Neural progenitor cell (in vitro differentiated cells): ENCODE measurements at regions not wholly inside any gene's neighbourhood (a gene's known extent, or its start where the extent isn't known, plus 50 kb on each side); places are given as distances from the start of the nearest gene placed in this dataset.

Source experiments
- EZH2 ChIP-seq: fragments of 200-600 bp; sonication (generic); IDR thresholded peaks from 2 replicates; pipeline ENCODE4 v1.6.1; 2017; ENCODE audit warnings: antibody characterized with exemption, mild to moderate bottlenecking, moderate library complexity
- TF ChIP-seq, protein P1 (sequence below): fragments of 200-600 bp; sonication (generic); IDR thresholded peaks from 2 replicates; pipeline ENCODE4 v1.5.1; 2017; ENCODE audit warnings: antibody characterized with exemption, mild to moderate bottlenecking

DNA sequence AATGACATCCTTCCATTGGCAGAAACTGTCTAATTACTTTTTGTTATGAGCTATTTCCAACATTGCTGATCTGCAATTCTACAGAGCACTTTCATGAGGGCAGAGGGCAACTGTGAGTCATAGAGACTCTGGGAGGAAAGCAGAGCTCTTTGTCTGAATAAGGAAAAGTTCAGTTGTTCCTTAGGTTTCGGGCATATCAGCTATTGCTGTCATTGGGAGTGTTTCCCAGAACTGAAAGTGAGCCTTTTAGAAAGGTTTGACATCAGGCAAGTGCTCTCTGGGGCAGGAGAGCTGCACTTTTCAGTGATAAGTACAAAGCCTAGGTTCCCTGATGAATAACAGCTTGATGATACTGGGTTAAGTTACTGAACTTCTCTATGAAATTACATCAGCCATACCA is 119.2 kb upstream of the EDNRA start:
- TF ChIP-seq EZH2 = no peak
- TF ChIP-seq, protein P1, sequence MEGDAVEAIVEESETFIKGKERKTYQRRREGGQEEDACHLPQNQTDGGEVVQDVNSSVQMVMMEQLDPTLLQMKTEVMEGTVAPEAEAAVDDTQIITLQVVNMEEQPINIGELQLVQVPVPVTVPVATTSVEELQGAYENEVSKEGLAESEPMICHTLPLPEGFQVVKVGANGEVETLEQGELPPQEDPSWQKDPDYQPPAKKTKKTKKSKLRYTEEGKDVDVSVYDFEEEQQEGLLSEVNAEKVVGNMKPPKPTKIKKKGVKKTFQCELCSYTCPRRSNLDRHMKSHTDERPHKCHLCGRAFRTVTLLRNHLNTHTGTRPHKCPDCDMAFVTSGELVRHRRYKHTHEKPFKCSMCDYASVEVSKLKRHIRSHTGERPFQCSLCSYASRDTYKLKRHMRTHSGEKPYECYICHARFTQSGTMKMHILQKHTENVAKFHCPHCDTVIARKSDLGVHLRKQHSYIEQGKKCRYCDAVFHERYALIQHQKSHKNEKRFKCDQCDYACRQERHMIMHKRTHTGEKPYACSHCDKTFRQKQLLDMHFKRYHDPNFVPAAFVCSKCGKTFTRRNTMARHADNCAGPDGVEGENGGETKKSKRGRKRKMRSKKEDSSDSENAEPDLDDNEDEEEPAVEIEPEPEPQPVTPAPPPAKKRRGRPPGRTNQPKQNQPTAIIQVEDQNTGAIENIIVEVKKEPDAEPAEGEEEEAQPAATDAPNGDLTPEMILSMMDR = no peak
